ENCODE measurements at regions not wholly inside any gene's neighbourhood (a gene's known extent, or its start where the extent isn't known, plus 50 kb on each side); places are given as distances from the start of the nearest gene placed in this dataset.

GRCh38 chr17:54559883-54560282 lies 340.8 kb upstream of the TOM1L1 start:
- Histone ChIP-seq H3K36me3 (ENCODE audit: insufficient read depth, low read length) (no peaks in the 10 kb centered on the region), H3K4me1 (ENCODE audit: insufficient read depth, low read length, severe bottlenecking) (no peaks in the 10 kb centered on the region), H3K27me3 (ENCODE audit: insufficient read depth, low read length) (no peaks in the 10 kb centered on the region), H3K79me2 (ENCODE audit: insufficient read depth, low read length) (no peaks in the 10 kb centered on the region), H3K9me2 (ENCODE audit: low read depth, low read length) (no peaks in the 10 kb centered on the region), H3K4me3 (ENCODE audit: low read depth, low read length, poor library complexity, severe bottlenecking) (no peak overlapping the region), H4K20me1 (ENCODE audit: insufficient read depth, low read length) (no peaks in the 10 kb centered on the region), H2AFZ (ENCODE audit: low read length) (no peak overlapping the region), H3K27ac (ENCODE audit: low read depth, low read length, poor library complexity, severe bottlenecking) (no peak overlapping the region), H3F3A (ENCODE audit: insufficient read depth, low read length) (no peaks in the 10 kb centered on the region), H3K4me2 (ENCODE audit: low read length) (no peak overlapping the region), H3K9me3 (ENCODE audit: low read length) (no peaks in the 10 kb centered on the region), H3K9ac (ENCODE audit: low read length) (no peak overlapping the region)
- TF ChIP-seq, protein P1, sequence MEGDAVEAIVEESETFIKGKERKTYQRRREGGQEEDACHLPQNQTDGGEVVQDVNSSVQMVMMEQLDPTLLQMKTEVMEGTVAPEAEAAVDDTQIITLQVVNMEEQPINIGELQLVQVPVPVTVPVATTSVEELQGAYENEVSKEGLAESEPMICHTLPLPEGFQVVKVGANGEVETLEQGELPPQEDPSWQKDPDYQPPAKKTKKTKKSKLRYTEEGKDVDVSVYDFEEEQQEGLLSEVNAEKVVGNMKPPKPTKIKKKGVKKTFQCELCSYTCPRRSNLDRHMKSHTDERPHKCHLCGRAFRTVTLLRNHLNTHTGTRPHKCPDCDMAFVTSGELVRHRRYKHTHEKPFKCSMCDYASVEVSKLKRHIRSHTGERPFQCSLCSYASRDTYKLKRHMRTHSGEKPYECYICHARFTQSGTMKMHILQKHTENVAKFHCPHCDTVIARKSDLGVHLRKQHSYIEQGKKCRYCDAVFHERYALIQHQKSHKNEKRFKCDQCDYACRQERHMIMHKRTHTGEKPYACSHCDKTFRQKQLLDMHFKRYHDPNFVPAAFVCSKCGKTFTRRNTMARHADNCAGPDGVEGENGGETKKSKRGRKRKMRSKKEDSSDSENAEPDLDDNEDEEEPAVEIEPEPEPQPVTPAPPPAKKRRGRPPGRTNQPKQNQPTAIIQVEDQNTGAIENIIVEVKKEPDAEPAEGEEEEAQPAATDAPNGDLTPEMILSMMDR (IDR thresholded peaks at IDR 0.05; ENCODE audit: low read length): no peak
- TF ChIP-seq EZH2 (IDR thresholded peaks at IDR 0.05; ENCODE audit: borderline replicate concordance, low read length): no peak

GRCh38 chr17:54608634-54609155 lies 292.0 kb upstream of the TOM1L1 start:
- Histone ChIP-seq H4K20me1 (ENCODE audit: insufficient read depth, low read length) (no peaks in the 10 kb centered on the region), H3K4me1 (ENCODE audit: insufficient read depth, low read length, severe bottlenecking) (no peaks in the 10 kb centered on the region), H3K36me3 (ENCODE audit: insufficient read depth, low read length) (no peaks in the 10 kb centered on the region)

DNA sequence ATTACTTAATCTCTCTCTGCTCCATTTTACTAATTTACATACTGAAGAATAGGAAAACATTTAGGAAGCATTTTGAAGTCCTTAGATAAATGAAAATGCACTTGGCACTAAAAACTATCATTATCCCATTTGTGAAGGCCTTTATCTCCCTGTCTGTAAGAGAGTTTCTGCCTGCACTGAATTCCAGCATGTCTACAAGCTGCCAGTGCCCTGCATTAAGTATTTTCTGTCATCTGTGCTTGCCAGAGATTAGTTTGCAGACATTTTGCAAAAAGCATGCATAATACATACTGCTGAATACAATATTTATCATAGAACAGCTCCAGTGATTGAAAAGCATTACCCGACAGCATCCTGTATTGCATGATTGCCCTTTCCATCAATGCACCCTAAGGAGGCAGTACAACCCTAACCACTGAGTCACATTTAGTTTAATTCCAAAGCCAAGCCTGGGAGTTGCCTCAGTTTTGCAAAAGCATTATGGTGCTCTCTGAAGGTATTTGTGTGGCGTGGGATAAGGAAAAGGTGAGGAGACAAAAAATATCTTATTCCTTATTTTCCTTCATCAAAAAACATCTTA lies 280.2 kb upstream of the TOM1L1 start:
- TF ChIP-seq EZH2 (IDR thresholded peaks at IDR 0.05; ENCODE audit: borderline replicate concordance, low read length): no peak
- TF ChIP-seq, protein P1 (IDR thresholded peaks at IDR 0.05; ENCODE audit: low read length): no peak
- no peak overlapping the region for H3K4me2 ChIP-seq (ENCODE audit: low read length)
- no peaks in the 10 kb centered on the region for H3K36me3 ChIP-seq (ENCODE audit: insufficient read depth, low read length)
- no peaks in the 10 kb centered on the region for H3K27me3 ChIP-seq (ENCODE audit: insufficient read depth, low read length)
- no peak overlapping the region for H2AFZ ChIP-seq (ENCODE audit: low read length)
- no peaks in the 10 kb centered on the region for H3K79me2 ChIP-seq (ENCODE audit: insufficient read depth, low read length)
- no peaks in the 10 kb centered on the region for H3F3A ChIP-seq (ENCODE audit: insufficient read depth, low read length)
- no peaks in the 10 kb centered on the region for H4K20me1 ChIP-seq (ENCODE audit: insufficient read depth, low read length)
- H3K4me3 ChIP-seq (ENCODE audit: low read depth, low read length, poor library complexity, severe bottlenecking): no peak overlapping the region
- H3K9me2 ChIP-seq (ENCODE audit: low read depth, low read length): no peaks in the 10 kb centered on the region
- no peak overlapping the region for H3K27ac ChIP-seq (ENCODE audit: low read depth, low read length, poor library complexity, severe bottlenecking)
- H3K9ac ChIP-seq (ENCODE audit: low read length): no peak overlapping the region
- H3K9me3 ChIP-seq (ENCODE audit: low read length): no peaks in the 10 kb centered on the region
- H3K4me1 ChIP-seq (ENCODE audit: insufficient read depth, low read length, severe bottlenecking): no peaks in the 10 kb centered on the region

More at GRCh38 chr17:54608634-54609155, 292.0 kb upstream of the TOM1L1 start:
- TF ChIP-seq EZH2 (IDR thresholded peaks at IDR 0.05; ENCODE audit: borderline replicate concordance, low read length): no peak
- TF ChIP-seq, protein P1 (IDR thresholded peaks at IDR 0.05; ENCODE audit: low read length): no peak
- Histone ChIP-seq H3K9me2 (ENCODE audit: low read depth, low read length) (no peaks in the 10 kb centered on the region), H3K27me3 (ENCODE audit: insufficient read depth, low read length) (no peaks in the 10 kb centered on the region), H3K79me2 (ENCODE audit: insufficient read depth, low read length) (no peaks in the 10 kb centered on the region), H3K9me3 (ENCODE audit: low read length) (peaks cover 2% of the 10 kb centered on the region; the same call in 1 of the 2 replicates), H3K4me2 (ENCODE audit: low read length) (no peak overlapping the region), H3K4me3 (ENCODE audit: low read depth, low read length, poor library complexity, severe bottlenecking) (no peak overlapping the region), H3K9ac (ENCODE audit: low read length) (no peak overlapping the region), H3K27ac (ENCODE audit: low read depth, low read length, poor library complexity, severe bottlenecking) (no peak overlapping the region), H3F3A (ENCODE audit: insufficient read depth, low read length) (no peaks in the 10 kb centered on the region), H2AFZ (ENCODE audit: low read length) (no peak overlapping the region)

All from OCI-LY1 (cell line).